ENCODE measurements at regions not wholly inside any gene's neighbourhood (a gene's known extent, or its start where the extent isn't known, plus 50 kb on each side); places are given as distances from the start of the nearest gene placed in this dataset.

- TF ChIP-seq CTCF (IDR thresholded peaks at IDR 0.05; ENCODE audit: insufficient read depth, low read length, poor library complexity, severe bottlenecking) (no peak), EZH2phosphoT487 (conservative IDR thresholded peaks at IDR 0.05; ENCODE audit: low read length) (no peak)
Measured at GRCh38 chr12:58163021-58163420, 221.7 kb downstream of the ATP23 start.
